ENCODE measurements at regions not wholly inside any gene's neighbourhood (a gene's known extent, or its start where the extent isn't known, plus 50 kb on each side); places are given as distances from the start of the nearest gene placed in this dataset.
A peak's percentile ranks its signal among the peaks of the same experiment; 100 is the strongest.

DNA sequence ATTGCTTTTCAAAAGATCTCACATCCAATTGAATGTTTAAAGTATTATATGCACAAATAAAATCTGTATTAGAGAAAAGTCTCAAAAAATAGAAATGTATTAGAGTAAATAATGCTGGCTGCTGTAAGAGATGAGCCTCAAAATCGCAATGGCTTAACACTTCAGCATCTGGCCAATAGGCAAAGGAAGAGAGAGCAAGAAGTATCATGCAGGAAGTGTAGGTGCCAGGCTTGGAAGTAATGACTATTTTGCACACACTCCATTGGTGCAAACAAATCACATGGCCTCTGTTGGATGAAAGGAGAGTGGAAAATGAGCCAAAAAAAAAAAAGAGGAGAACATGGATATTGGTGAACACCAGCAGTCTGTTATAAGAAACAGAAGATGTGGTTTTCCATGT is 193.0 kb upstream of the E2F8 start:
- TF ChIP-seq POLR2A (IDR thresholded peaks at IDR 0.05) (no peak), CTCF (IDR thresholded peaks at IDR 0.05) (no peak)
- Histone ChIP-seq H3K27ac (no peak overlapping the region), H3K4me3 (no peak overlapping the region), H3K4me1 (no peaks in the 10 kb centered on the region), H3K36me3 (no peaks in the 10 kb centered on the region), H3K27me3 (peaks cover 0 to 27% (median 0%) of the 10 kb centered on the region in 4 donors), H3K9me3 (no peaks in the 10 kb centered on the region)
- no peak for DNase-seq
- intact Hi-C loops (cut with DNase I) = no loop called here
- WGBS, 2 donors = 38 to 95% methylated on average over 1 of the region's 1 CpG

DNA sequence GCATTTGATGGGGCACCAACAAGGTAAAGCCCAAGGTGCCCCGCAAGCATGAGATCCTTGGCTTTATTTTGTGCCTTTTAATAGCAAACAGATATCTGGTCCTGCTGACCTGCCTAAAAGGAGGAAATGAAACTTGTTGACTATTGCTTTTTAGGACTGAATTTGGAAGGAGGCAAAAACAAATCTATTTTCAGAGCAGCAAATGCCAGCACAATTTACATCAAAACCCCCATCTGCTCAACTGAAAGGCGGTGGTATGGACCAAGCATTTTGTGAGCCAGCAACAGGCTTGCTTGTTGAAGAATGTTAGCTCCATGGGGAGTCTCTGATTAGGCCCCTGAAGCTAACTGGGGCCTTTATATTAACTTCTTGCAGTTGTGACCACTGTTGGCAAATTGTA is 192.6 kb upstream of the E2F8 start:
- intact Hi-C loops (cut with DNase I) = no loop called here
- H3K9me3 ChIP-seq = no peaks in the 10 kb centered on the region
- H3K4me1 ChIP-seq = no peaks in the 10 kb centered on the region
- H3K27ac ChIP-seq = peak overlapping the region in 1 of 4 donors; percentile 45
- H3K36me3 ChIP-seq = no peaks in the 10 kb centered on the region
- peaks cover 0 to 31% (median 0%) of the 10 kb centered on the region in 4 donors for H3K27me3 ChIP-seq
- H3K4me3 ChIP-seq = no peak overlapping the region
- DNase-seq = no peak
- WGBS, 2 donors = 67 to 86% methylated on average over 2 of the region's 2 CpGs
- TF ChIP-seq POLR2A (IDR thresholded peaks at IDR 0.05) (no peak), CTCF (IDR thresholded peaks at IDR 0.05) (no peak)

DNA sequence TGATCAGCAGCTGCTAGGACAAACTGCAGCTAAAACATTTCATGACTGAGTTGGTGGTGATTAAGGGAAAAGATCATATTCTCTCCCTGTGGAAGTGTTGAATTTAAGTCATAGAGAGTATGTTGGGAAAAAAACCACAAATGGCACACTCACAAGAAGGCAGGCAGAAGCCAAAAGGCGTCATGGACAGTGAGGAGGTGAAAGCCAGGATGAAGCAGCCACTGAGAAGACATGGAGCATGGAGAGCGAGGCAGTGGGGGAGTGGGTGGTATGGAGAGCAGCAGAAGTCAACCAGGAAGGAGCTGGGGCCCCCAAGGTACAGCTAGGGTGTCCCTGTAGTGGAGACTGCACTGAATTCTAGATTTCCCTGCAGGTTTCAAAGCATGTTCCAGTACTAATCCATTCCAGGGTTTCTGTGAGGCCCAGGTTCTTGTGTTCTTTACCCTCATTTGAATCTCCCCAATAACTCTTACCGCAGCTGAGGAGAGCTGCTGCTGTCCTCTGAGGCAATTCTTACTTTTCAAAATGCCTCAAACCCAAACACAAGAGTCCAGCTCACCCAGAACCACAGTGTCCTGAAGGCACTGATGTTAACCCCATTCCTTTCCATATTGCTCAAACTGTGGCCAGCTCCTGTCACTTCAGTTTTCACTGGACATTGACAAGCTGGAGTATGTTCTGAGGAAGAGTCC is 191.8 kb upstream of the E2F8 start:
- Histone ChIP-seq H3K27ac (peak overlapping the region in 1 of 4 donors; percentile 45), H3K4me1 (no peaks in the 10 kb centered on the region), H3K27me3 (peaks cover 0 to 36% (median 0%) of the 10 kb centered on the region in 4 donors), H3K9me3 (no peaks in the 10 kb centered on the region), H3K4me3 (no peak overlapping the region), H3K36me3 (no peaks in the 10 kb centered on the region)
- 29 to 36% methylated on average over 3 of the region's 3 CpGs for WGBS, 2 donors
- intact Hi-C loops (cut with DNase I) = no loop called here
- TF ChIP-seq POLR2A (IDR thresholded peaks at IDR 0.05) = peak in 1 of 4 donors; percentile 27
- TF ChIP-seq CTCF (IDR thresholded peaks at IDR 0.05) = no peak
- no peak for DNase-seq

GRCh38 chr11:19430754-19431398 is 190.1 kb upstream of the E2F8 start:
- H3K27ac ChIP-seq = no peak overlapping the region
- H3K27me3 ChIP-seq = peaks cover 0 to 43% (median 0%) of the 10 kb centered on the region in 4 donors
- intact Hi-C loops (cut with DNase I) = no loop called here
- WGBS, 2 donors = 63 to 67% methylated on average over 7 to 8 of the region's 8 CpGs
- no peak for DNase-seq
- no peaks in the 10 kb centered on the region for H3K9me3 ChIP-seq
- H3K4me3 ChIP-seq = no peak overlapping the region
- H3K4me1 ChIP-seq = no peaks in the 10 kb centered on the region
- TF ChIP-seq CTCF (IDR thresholded peaks at IDR 0.05) = no peak
- TF ChIP-seq POLR2A (IDR thresholded peaks at IDR 0.05) = no peak
- no peaks in the 10 kb centered on the region for H3K36me3 ChIP-seq

GRCh38 chr11:19430346-19430745 is 189.6 kb upstream of the E2F8 start:
- H3K4me1 ChIP-seq = no peaks in the 10 kb centered on the region
- 75 to 85% methylated on average over 7 of the region's 7 CpGs for WGBS, 2 donors
- no peak for DNase-seq
- no peak overlapping the region for H3K27ac ChIP-seq
- intact Hi-C loops (cut with DNase I) = no loop called here
- no peaks in the 10 kb centered on the region for H3K36me3 ChIP-seq
- no peaks in the 10 kb centered on the region for H3K9me3 ChIP-seq
- H3K27me3 ChIP-seq = peaks cover 0 to 43% (median 0%) of the 10 kb centered on the region in 4 donors
- no peak overlapping the region for H3K4me3 ChIP-seq
- TF ChIP-seq CTCF (IDR thresholded peaks at IDR 0.05) = no peak
- no peak for TF ChIP-seq POLR2A (IDR thresholded peaks at IDR 0.05)

Data from esophagus squamous epithelium (tissue), 5 donors.